ENCODE measurements at regions not wholly inside any gene's neighbourhood (a gene's known extent, or its start where the extent isn't known, plus 50 kb on each side); places are given as distances from the start of the nearest gene placed in this dataset.

DNA sequence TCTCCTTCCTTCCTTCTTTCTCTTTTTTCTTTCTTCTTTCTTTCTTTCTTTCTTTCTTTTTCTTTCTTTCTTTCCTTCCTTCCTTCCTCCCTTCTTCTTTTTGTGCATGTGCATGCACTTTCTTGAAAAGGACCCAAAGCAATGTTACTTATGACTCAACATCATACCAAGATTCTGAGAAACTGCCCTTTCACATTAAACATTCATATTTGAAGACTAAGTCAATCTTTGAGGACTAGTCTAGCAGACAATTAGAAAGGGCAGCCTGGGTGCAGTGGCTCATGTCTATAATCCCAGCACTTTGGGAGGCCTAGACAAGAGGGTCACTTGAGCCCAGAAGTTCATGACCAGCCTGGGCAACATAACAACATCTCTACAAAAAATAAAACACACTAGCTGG is 212.8 kb upstream of the KITLG start:
- no peak overlapping the region for H3K4me2 ChIP-seq (ENCODE audit: insufficient read depth, low read length, poor library complexity, severe bottlenecking)
- no peak overlapping the region for H4K8ac ChIP-seq (ENCODE audit: low read depth, low read length)
- H2BK12ac ChIP-seq (ENCODE audit: low read length): no peak overlapping the region
- H3K9me3 ChIP-seq (replicated peaks in 1 of 2; ENCODE audit: control insufficient read depth in 2 of 2, insufficient read depth in 1 of 2, low read depth in 1 of 2, low read length in 2 of 2): peaks cover 0 to 3% of the 10 kb centered on the region in 2 donors
- H3K4ac ChIP-seq (ENCODE audit: low read length): no peak overlapping the region
- no peak overlapping the region for H4K91ac ChIP-seq (ENCODE audit: low read depth, low read length, poor library complexity)
- no peak for DNase-seq (ENCODE audit: low spot score)
- no peak overlapping the region for H2AFZ ChIP-seq (ENCODE audit: low read length)
- no peaks in the 10 kb centered on the region for H3K79me1 ChIP-seq (ENCODE audit: low read depth, low read length)
- H3K4me3 ChIP-seq (ENCODE audit: low read length in 2 of 2): no peak overlapping the region
- no peak overlapping the region for H3K18ac ChIP-seq (ENCODE audit: low read length)
- H2BK15ac ChIP-seq (ENCODE audit: low read length): no peak overlapping the region
- H3K4me1 ChIP-seq (ENCODE audit: control insufficient read depth in 2 of 2, insufficient read depth in 1 of 2, low read depth in 1 of 2, low read length in 2 of 2): no peaks in the 10 kb centered on the region
- no peak overlapping the region for H3K23ac ChIP-seq (ENCODE audit: low read depth, low read length, poor library complexity)
- H3K27ac ChIP-seq (replicated peaks; ENCODE audit: low read length): no peak overlapping the region
- no peak overlapping the region for H3K9ac ChIP-seq (ENCODE audit: low read depth, low read length, poor library complexity)
- H2BK120ac ChIP-seq (ENCODE audit: low read depth, low read length): no peak overlapping the region
- no peaks in the 10 kb centered on the region for H3K27me3 ChIP-seq (ENCODE audit: control insufficient read depth in 3 of 3, insufficient read depth in 3 of 3, low read depth in 1 of 3, low read length in 3 of 3)
- H3K14ac ChIP-seq (ENCODE audit: low read length): no peak overlapping the region
- no peaks in the 10 kb centered on the region for H3K36me3 ChIP-seq (replicated peaks in 1 of 2; ENCODE audit: control insufficient read depth in 2 of 2, insufficient read depth in 2 of 2, low read length in 2 of 2)
- H2AK5ac ChIP-seq (ENCODE audit: low read depth, low read length): no peak overlapping the region
- H2BK5ac ChIP-seq (ENCODE audit: low read length): no peak overlapping the region

DNA sequence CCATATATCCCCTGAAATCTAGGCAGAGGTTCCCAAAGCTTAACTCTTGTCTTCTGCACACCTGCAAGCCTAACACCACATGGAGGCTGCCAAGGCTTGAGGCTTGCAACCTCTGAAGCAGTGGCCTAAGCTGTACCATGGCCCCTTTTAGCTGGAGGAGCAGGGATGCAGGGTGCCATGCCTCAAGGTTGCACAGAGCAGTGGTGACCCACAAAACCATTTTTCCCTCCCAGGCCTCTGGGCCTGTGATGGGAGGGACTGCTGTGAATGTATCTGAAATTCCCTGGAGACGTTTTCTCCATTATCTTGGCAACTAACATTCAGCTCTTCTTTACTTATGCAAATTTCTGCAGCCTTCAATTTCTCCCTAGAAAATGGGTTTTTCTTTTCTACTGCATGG is 210.0 kb upstream of the KITLG start:
- H3K4me2 ChIP-seq (ENCODE audit: insufficient read depth, low read length, poor library complexity, severe bottlenecking): no peak overlapping the region
- no peaks in the 10 kb centered on the region for H3K36me3 ChIP-seq (replicated peaks in 1 of 2; ENCODE audit: control insufficient read depth in 2 of 2, insufficient read depth in 2 of 2, low read length in 2 of 2)
- H2BK15ac ChIP-seq (ENCODE audit: low read length): no peak overlapping the region
- H2BK120ac ChIP-seq (ENCODE audit: low read depth, low read length): no peak overlapping the region
- H3K4ac ChIP-seq (ENCODE audit: low read length): no peak overlapping the region
- no peak overlapping the region for H2BK5ac ChIP-seq (ENCODE audit: low read length)
- H3K27ac ChIP-seq (replicated peaks; ENCODE audit: low read length): no peak overlapping the region
- no CpG with 5 or more reads among the region's 1 CpG for WGBS, 2 donors (ENCODE audit: extremely low coverage in 2 of 2, insufficient read length in 2 of 2, insufficient replicate concordance in 1 of 2)
- H3K23ac ChIP-seq (ENCODE audit: low read depth, low read length, poor library complexity): no peak overlapping the region
- no peaks in the 10 kb centered on the region for H3K27me3 ChIP-seq (ENCODE audit: control insufficient read depth in 3 of 3, insufficient read depth in 3 of 3, low read depth in 1 of 3, low read length in 3 of 3)
- H3K9me3 ChIP-seq (replicated peaks in 1 of 2; ENCODE audit: control insufficient read depth in 2 of 2, insufficient read depth in 1 of 2, low read depth in 1 of 2, low read length in 2 of 2): peaks cover 0 to 3% of the 10 kb centered on the region in 2 donors
- H3K4me3 ChIP-seq (ENCODE audit: low read length in 2 of 2): no peak overlapping the region
- H3K18ac ChIP-seq (ENCODE audit: low read length): no peak overlapping the region
- no peak overlapping the region for H4K8ac ChIP-seq (ENCODE audit: low read depth, low read length)
- no peaks in the 10 kb centered on the region for H3K4me1 ChIP-seq (ENCODE audit: control insufficient read depth in 2 of 2, insufficient read depth in 1 of 2, low read depth in 1 of 2, low read length in 2 of 2)
- no peak overlapping the region for H3K14ac ChIP-seq (ENCODE audit: low read length)
- H4K91ac ChIP-seq (ENCODE audit: low read depth, low read length, poor library complexity): no peak overlapping the region
- H3K79me1 ChIP-seq (ENCODE audit: low read depth, low read length): no peaks in the 10 kb centered on the region
- no peak overlapping the region for H2BK12ac ChIP-seq (ENCODE audit: low read length)
- H2AK5ac ChIP-seq (ENCODE audit: low read depth, low read length): no peak overlapping the region
- no peak for DNase-seq (ENCODE audit: low spot score)
- H2AFZ ChIP-seq (ENCODE audit: low read length): no peak overlapping the region
- no peak overlapping the region for H3K9ac ChIP-seq (ENCODE audit: low read depth, low read length, poor library complexity)

DNA sequence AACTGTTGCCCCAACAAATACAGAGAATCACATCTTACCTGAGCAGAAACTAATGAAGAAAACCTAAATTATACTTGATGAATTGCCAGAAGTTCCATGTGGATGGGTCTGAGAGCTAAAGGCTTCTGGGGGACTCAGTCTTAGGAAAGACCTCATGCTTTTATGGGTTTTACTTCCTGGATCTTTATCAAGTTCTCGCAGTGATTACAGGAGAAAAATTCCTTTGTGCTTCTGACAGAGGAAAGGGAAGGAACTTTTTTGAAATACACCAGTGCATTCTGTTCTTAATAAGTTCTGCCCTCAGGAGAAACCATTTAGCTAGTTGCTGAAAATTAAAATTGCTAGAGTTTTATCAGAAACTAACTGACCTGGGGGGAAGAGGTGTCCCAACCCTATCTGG is 203.9 kb upstream of the KITLG start:
- no peak overlapping the region for H2BK5ac ChIP-seq (ENCODE audit: low read length)
- no peak overlapping the region for H3K18ac ChIP-seq (ENCODE audit: low read length)
- H3K4me2 ChIP-seq (ENCODE audit: insufficient read depth, low read length, poor library complexity, severe bottlenecking): no peak overlapping the region
- no peak for DNase-seq (ENCODE audit: low spot score)
- H3K23ac ChIP-seq (ENCODE audit: low read depth, low read length, poor library complexity): no peak overlapping the region
- WGBS, 2 donors (ENCODE audit: extremely low coverage in 2 of 2, insufficient read length in 2 of 2, insufficient replicate concordance in 1 of 2): no CpG with 5 or more reads among the region's 1 CpG
- H3K36me3 ChIP-seq (replicated peaks in 1 of 2; ENCODE audit: control insufficient read depth in 2 of 2, insufficient read depth in 2 of 2, low read length in 2 of 2): no peaks in the 10 kb centered on the region
- H3K4me3 ChIP-seq (ENCODE audit: low read length in 2 of 2): no peak overlapping the region
- no peaks in the 10 kb centered on the region for H3K9me3 ChIP-seq (replicated peaks in 1 of 2; ENCODE audit: control insufficient read depth in 2 of 2, insufficient read depth in 1 of 2, low read depth in 1 of 2, low read length in 2 of 2)
- H3K79me1 ChIP-seq (ENCODE audit: low read depth, low read length): no peaks in the 10 kb centered on the region
- no peak overlapping the region for H2BK120ac ChIP-seq (ENCODE audit: low read depth, low read length)
- H2BK15ac ChIP-seq (ENCODE audit: low read length): no peak overlapping the region
- no peak overlapping the region for H3K9ac ChIP-seq (ENCODE audit: low read depth, low read length, poor library complexity)
- H3K4me1 ChIP-seq (ENCODE audit: control insufficient read depth in 2 of 2, insufficient read depth in 1 of 2, low read depth in 1 of 2, low read length in 2 of 2): no peaks in the 10 kb centered on the region
- no peak overlapping the region for H2BK12ac ChIP-seq (ENCODE audit: low read length)
- no peak overlapping the region for H3K14ac ChIP-seq (ENCODE audit: low read length)
- no peaks in the 10 kb centered on the region for H3K27me3 ChIP-seq (ENCODE audit: control insufficient read depth in 3 of 3, insufficient read depth in 3 of 3, low read depth in 1 of 3, low read length in 3 of 3)
- no peak overlapping the region for H3K27ac ChIP-seq (replicated peaks; ENCODE audit: low read length)
- H2AK5ac ChIP-seq (ENCODE audit: low read depth, low read length): no peak overlapping the region
- no peak overlapping the region for H4K8ac ChIP-seq (ENCODE audit: low read depth, low read length)
- H2AFZ ChIP-seq (ENCODE audit: low read length): no peak overlapping the region
- no peak overlapping the region for H4K91ac ChIP-seq (ENCODE audit: low read depth, low read length, poor library complexity)
- no peak overlapping the region for H3K4ac ChIP-seq (ENCODE audit: low read length)

DNA sequence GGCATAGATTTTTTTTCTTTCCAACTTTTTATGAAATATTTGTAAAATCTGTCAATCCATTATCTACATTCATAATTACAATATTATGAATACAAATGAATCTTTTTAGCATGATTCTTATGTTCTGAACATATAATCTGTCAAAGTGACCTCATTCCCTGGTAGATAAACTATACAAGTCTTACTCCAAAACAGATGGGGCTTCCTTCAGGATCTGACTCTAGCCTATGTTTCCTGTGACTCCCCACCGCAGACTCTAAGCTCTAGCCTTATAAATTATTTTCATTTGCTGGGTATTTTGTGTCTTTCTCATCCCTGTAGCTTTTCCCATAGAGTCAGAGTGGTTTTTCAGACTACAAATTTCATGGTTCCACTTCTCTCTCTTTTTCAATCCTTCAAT is 202.1 kb upstream of the KITLG start:
- no peak overlapping the region for H3K27ac ChIP-seq (replicated peaks; ENCODE audit: low read length)
- no peak overlapping the region for H2AK5ac ChIP-seq (ENCODE audit: low read depth, low read length)
- H3K36me3 ChIP-seq (replicated peaks in 1 of 2; ENCODE audit: control insufficient read depth in 2 of 2, insufficient read depth in 2 of 2, low read length in 2 of 2): no peaks in the 10 kb centered on the region
- H3K79me1 ChIP-seq (ENCODE audit: low read depth, low read length): no peaks in the 10 kb centered on the region
- WGBS, 2 donors (ENCODE audit: extremely low coverage in 2 of 2, insufficient read length in 2 of 2, insufficient replicate concordance in 1 of 2): no CpG with 5 or more reads among the region's 1 CpG
- no peak overlapping the region for H4K8ac ChIP-seq (ENCODE audit: low read depth, low read length)
- H3K27me3 ChIP-seq (ENCODE audit: control insufficient read depth in 3 of 3, insufficient read depth in 3 of 3, low read depth in 1 of 3, low read length in 3 of 3): no peaks in the 10 kb centered on the region
- no peak overlapping the region for H2BK15ac ChIP-seq (ENCODE audit: low read length)
- no peak overlapping the region for H3K4ac ChIP-seq (ENCODE audit: low read length)
- H2BK5ac ChIP-seq (ENCODE audit: low read length): no peak overlapping the region
- no peak overlapping the region for H3K4me3 ChIP-seq (ENCODE audit: low read length in 2 of 2)
- no peak overlapping the region for H3K4me2 ChIP-seq (ENCODE audit: insufficient read depth, low read length, poor library complexity, severe bottlenecking)
- no peak overlapping the region for H2BK120ac ChIP-seq (ENCODE audit: low read depth, low read length)
- no peak overlapping the region for H2BK12ac ChIP-seq (ENCODE audit: low read length)
- no peak overlapping the region for H3K9ac ChIP-seq (ENCODE audit: low read depth, low read length, poor library complexity)
- H3K18ac ChIP-seq (ENCODE audit: low read length): no peak overlapping the region
- DNase-seq (ENCODE audit: low spot score): no peak
- no peak overlapping the region for H4K91ac ChIP-seq (ENCODE audit: low read depth, low read length, poor library complexity)
- no peak overlapping the region for H2AFZ ChIP-seq (ENCODE audit: low read length)
- no peak overlapping the region for H3K14ac ChIP-seq (ENCODE audit: low read length)
- H3K4me1 ChIP-seq (ENCODE audit: control insufficient read depth in 2 of 2, insufficient read depth in 1 of 2, low read depth in 1 of 2, low read length in 2 of 2): no peaks in the 10 kb centered on the region
- H3K9me3 ChIP-seq (replicated peaks in 1 of 2; ENCODE audit: control insufficient read depth in 2 of 2, insufficient read depth in 1 of 2, low read depth in 1 of 2, low read length in 2 of 2): no peaks in the 10 kb centered on the region
- H3K23ac ChIP-seq (ENCODE audit: low read depth, low read length, poor library complexity): no peak overlapping the region

Measured in neuronal stem cell (in vitro differentiated cells).